ENCODE measurements at regions not wholly inside any gene's neighbourhood (a gene's known extent, or its start where the extent isn't known, plus 50 kb on each side); places are given as distances from the start of the nearest gene placed in this dataset.

DNA sequence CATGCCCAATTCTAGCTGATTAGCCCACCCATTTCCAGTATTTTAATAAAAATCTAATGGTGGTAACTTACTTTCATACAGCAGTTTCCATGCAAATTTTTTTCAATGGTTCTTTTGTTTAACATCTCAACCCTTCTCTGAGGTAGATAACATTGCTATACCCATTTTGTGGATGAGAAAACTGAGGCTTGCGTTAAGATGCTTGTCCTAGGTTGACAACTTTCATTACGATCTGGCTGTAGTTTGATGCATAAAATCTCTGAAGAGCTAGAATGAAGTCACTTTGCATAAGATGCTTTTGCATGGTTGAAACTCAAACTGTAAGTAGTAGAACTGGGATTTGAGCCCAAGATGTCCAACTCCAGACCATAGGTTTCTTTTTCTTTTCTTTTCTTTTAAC, 309.5 kb upstream of the PODXL start:
- Histone ChIP-seq H3K36me3 (no peaks in the 10 kb centered on the region), H3K4me1 (no peaks in the 10 kb centered on the region), H3K27ac (no peak overlapping the region), H3K4me3 (no peak overlapping the region), H3K9me3 (no peaks in the 10 kb centered on the region), H3K27me3 (no peaks in the 10 kb centered on the region)
- DNase-seq (ENCODE audit: extremely low spot score in 2 of 2), result no peak
- intact Hi-C loops (cut with DNase I), result no loop called here
- TF ChIP-seq POLR2AphosphoS5 (IDR thresholded peaks at IDR 0.05; ENCODE audit: insufficient read depth in 1 of 2, low read depth in 1 of 2) (no peak), POLR2A (IDR thresholded peaks at IDR 0.05) (no peak), CTCF (IDR thresholded peaks at IDR 0.05) (no peak)

- TF ChIP-seq POLR2AphosphoS5 (IDR thresholded peaks at IDR 0.05; ENCODE audit: insufficient read depth in 1 of 2, low read depth in 1 of 2) (no peak), CTCF (IDR thresholded peaks at IDR 0.05) (no peak), POLR2A (IDR thresholded peaks at IDR 0.05) (no peak)
- no peak for DNase-seq (ENCODE audit: extremely low spot score in 2 of 2)
- Histone ChIP-seq H3K4me1 (no peaks in the 10 kb centered on the region), H3K27me3 (no peaks in the 10 kb centered on the region), H3K9me3 (no peaks in the 10 kb centered on the region), H3K27ac (no peak overlapping the region), H3K4me3 (no peak overlapping the region), H3K36me3 (no peaks in the 10 kb centered on the region)
- intact Hi-C loops (cut with DNase I), result no loop called here
Measured at GRCh38 chr7:131861620-131862346, 305.4 kb upstream of the PODXL start.

DNA sequence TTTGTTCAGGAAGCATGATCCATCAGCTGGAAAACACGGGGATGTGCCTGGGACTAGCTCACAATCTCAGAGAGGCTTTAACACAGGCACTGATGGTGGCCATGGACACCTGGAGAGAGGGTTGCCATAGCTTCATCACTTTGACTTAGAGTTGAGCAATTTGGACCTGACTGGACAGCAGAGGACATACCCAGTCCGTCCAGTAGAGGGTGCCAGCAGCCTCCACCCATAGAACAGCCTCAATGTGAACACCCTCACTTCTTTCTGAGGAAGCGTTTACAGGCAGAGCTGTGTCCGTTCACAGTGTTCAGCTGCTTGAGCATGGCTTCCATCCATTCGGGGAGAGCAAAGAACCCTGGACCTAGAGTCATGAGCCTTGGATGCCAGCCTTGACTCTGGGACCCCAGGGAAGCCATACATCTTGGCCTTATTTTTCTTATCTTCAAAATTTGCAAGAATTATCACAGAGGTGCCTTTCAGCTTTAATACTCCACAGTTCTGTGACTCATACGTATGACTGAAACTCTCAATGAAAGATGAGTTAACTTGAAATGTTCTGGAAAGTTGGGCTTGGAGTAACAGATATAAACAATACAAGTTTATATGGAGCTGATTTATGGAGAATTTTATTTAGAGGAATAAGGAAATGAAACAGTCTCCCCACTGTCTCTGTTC, 302.9 kb upstream of the PODXL start:
- intact Hi-C loops (cut with DNase I), result no loop called here
- no peak for DNase-seq (ENCODE audit: extremely low spot score in 2 of 2)

DNA sequence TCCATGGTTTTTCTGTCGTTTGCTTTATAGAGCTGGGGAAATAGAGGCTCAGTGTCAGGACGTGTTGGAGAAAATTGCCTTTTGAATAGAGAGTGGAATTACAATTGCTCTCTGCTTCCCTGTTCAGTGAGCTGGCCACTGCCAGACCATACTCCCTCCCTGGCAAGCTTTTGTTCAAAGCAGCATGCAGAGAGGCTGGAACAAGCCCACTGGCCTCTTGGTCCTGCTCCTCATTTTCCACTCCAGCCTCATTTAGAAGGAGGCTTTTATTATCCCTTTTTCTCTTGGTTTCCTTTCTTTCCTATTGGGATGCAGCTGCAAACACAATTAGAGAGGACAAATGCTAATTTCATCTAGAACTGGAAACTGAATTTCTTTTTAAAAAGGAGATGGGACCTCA, 302.2 kb upstream of the PODXL start:
- no peak for DNase-seq (ENCODE audit: extremely low spot score in 2 of 2)
- Histone ChIP-seq H3K9me3 (no peaks in the 10 kb centered on the region), H3K36me3 (no peaks in the 10 kb centered on the region), H3K27ac (no peak overlapping the region), H3K27me3 (no peaks in the 10 kb centered on the region), H3K4me3 (no peak overlapping the region), H3K4me1 (no peaks in the 10 kb centered on the region)
- intact Hi-C loops (cut with DNase I), result no loop called here
- no peak for TF ChIP-seq POLR2AphosphoS5 (IDR thresholded peaks at IDR 0.05; ENCODE audit: insufficient read depth in 1 of 2, low read depth in 1 of 2)

More for the DNA sequence above, 302.9 kb upstream of the PODXL start:
- H3K9me3 ChIP-seq, result no peaks in the 10 kb centered on the region
- H3K27me3 ChIP-seq, result no peaks in the 10 kb centered on the region
- H3K27ac ChIP-seq, result no peak overlapping the region
- no peak overlapping the region for H3K4me3 ChIP-seq
- H3K4me1 ChIP-seq, result no peaks in the 10 kb centered on the region
- H3K36me3 ChIP-seq, result no peaks in the 10 kb centered on the region
- no peak for TF ChIP-seq POLR2AphosphoS5 (IDR thresholded peaks at IDR 0.05; ENCODE audit: insufficient read depth in 1 of 2, low read depth in 1 of 2)
- peak in 2 of 3 experiments; percentile 5 to 58 for TF ChIP-seq CTCF (IDR thresholded peaks at IDR 0.05)

- Histone ChIP-seq H3K27me3 (no peaks in the 10 kb centered on the region), H3K9me3 (no peaks in the 10 kb centered on the region), H3K4me1 (no peaks in the 10 kb centered on the region), H3K4me3 (no peak overlapping the region), H3K36me3 (no peaks in the 10 kb centered on the region), H3K27ac (no peak overlapping the region)
- DNase-seq (ENCODE audit: extremely low spot score in 2 of 2), result no peak
- intact Hi-C loops (cut with DNase I), result no loop called here
- TF ChIP-seq POLR2A (IDR thresholded peaks at IDR 0.05), result no peak
- TF ChIP-seq POLR2AphosphoS5 (IDR thresholded peaks at IDR 0.05; ENCODE audit: insufficient read depth in 1 of 2, low read depth in 1 of 2), result no peak
- no peak for TF ChIP-seq CTCF (IDR thresholded peaks at IDR 0.05)
Measured at GRCh38 chr7:131849472-131849871, 293.0 kb upstream of the PODXL start.

All from vagina (tissue), 2 donors.